ENCODE measurements at regions not wholly inside any gene's neighbourhood (a gene's known extent, or its start where the extent isn't known, plus 50 kb on each side); places are given as distances from the start of the nearest gene placed in this dataset.

- TF ChIP-seq CTCF (conservative IDR thresholded peaks at IDR 0.05; ENCODE audit: low read depth in 2 of 2), result no peak
- TF ChIP-seq EZH2phosphoT487 (IDR thresholded peaks at IDR 0.05; ENCODE audit: unreplicated experiment), result no peak
- no peak for TF ChIP-seq STAT1 (IDR thresholded peaks at IDR 0.05; ENCODE audit: unreplicated experiment)
- TF ChIP-seq POLR2AphosphoS5 (IDR thresholded peaks at IDR 0.05; ENCODE audit: low read depth), result no peak
- TF ChIP-seq NANOG (IDR thresholded peaks at IDR 0.05; ENCODE audit: borderline replicate concordance), result no peak
- TF ChIP-seq REST (IDR thresholded peaks at IDR 0.05; ENCODE audit: unreplicated experiment), result no peak
- TF ChIP-seq EZH2 (IDR thresholded peaks at IDR 0.05; ENCODE audit: low read depth, unreplicated experiment), result no peak
- no peak for TF ChIP-seq JUNB (IDR thresholded peaks at IDR 0.05; ENCODE audit: unreplicated experiment)
- TF ChIP-seq CREB1 (CRISPR knock-in tag; IDR thresholded peaks at IDR 0.05; ENCODE audit: low read depth), result no peak
- TF ChIP-seq ZNF331 (CRISPR knock-in tag; IDR thresholded peaks at IDR 0.05; ENCODE audit: low read depth), result no peak
- TF ChIP-seq ETS1 (IDR thresholded peaks at IDR 0.05), result no peak
Observed at GRCh38 chr17:65385726-65386125, 175.7 kb downstream of the AXIN2 start.
